NCI-H446 (cell line): ENCODE measurements at regions not wholly inside any gene's neighbourhood (a gene's known extent, or its start where the extent isn't known, plus 50 kb on each side); places are given as distances from the start of the nearest gene placed in this dataset.
"Not testable (repeated sequence)": the region's sequence is repeated elsewhere in the genome, so short reads cannot be mapped to it uniquely, and the experiment has no call there.

Experiments used
- DNase-seq, 2 experiments: peaks; one replicate each; lab custom pipeline; 2025; lab: John Stamatoyannopoulos, UW

- DNase-seq = no peak
Measured at GRCh38 chr5:42242210-42242609, 181.0 kb upstream of the GHR start.

GRCh38 chr5:42242881-42243485 lies 180.3 kb upstream of the GHR start:
- no peak for DNase-seq

- no peak for DNase-seq
Measured at GRCh38 chr5:42252306-42252705, 170.9 kb upstream of the GHR start.

GRCh38 chr5:42259914-42260313 lies 163.3 kb upstream of the GHR start:
- DNase-seq = not testable (repeated sequence)

- DNase-seq = no peak
Measured at GRCh38 chr5:42267091-42267490, 156.1 kb upstream of the GHR start.

GRCh38 chr5:42268170-42268569 lies 155.1 kb upstream of the GHR start:
- not testable (repeated sequence) for DNase-seq

GRCh38 chr5:42268630-42269029 lies 154.6 kb upstream of the GHR start:
- DNase-seq = no peak

- no peak for DNase-seq
Measured at GRCh38 chr5:42270771-42271170, 152.5 kb upstream of the GHR start.

GRCh38 chr5:42274913-42275312 lies 148.3 kb upstream of the GHR start:
- no peak for DNase-seq

GRCh38 chr5:42277293-42277692 lies 145.9 kb upstream of the GHR start:
- DNase-seq = no peak

GRCh38 chr5:42284584-42284983 lies 138.7 kb upstream of the GHR start:
- DNase-seq = no peak

- no peak for DNase-seq
Measured at GRCh38 chr5:42285230-42285629, 138.0 kb upstream of the GHR start.

GRCh38 chr5:42300496-42300895 lies 122.7 kb upstream of the GHR start:
- DNase-seq = peak in 1 of 2 experiments; percentile 48

- DNase-seq = no peak
Measured at GRCh38 chr5:42301349-42301748, 121.9 kb upstream of the GHR start.

GRCh38 chr5:42302186-42302585 lies 121.1 kb upstream of the GHR start:
- DNase-seq = no peak

- no peak for DNase-seq
Measured at GRCh38 chr5:42306287-42306686, 117.0 kb upstream of the GHR start.

GRCh38 chr5:42309865-42310264 lies 113.4 kb upstream of the GHR start:
- DNase-seq = no peak

- DNase-seq = no peak
Measured at GRCh38 chr5:42315214-42315613, 108.0 kb upstream of the GHR start.

GRCh38 chr5:42317575-42317974 lies 105.7 kb upstream of the GHR start:
- DNase-seq = no peak

- DNase-seq = not testable (repeated sequence)
Measured at GRCh38 chr5:42319546-42319945, 103.7 kb upstream of the GHR start.

- DNase-seq = no peak
Measured at GRCh38 chr5:42321785-42322184, 101.5 kb upstream of the GHR start.

- DNase-seq = no peak
Measured at GRCh38 chr5:42337143-42337542, 86.1 kb upstream of the GHR start.

GRCh38 chr5:42337607-42338006 lies 85.6 kb upstream of the GHR start:
- no peak for DNase-seq

- DNase-seq = no peak
Measured at GRCh38 chr5:42338136-42338535, 85.1 kb upstream of the GHR start.

GRCh38 chr5:42349163-42349562 lies 74.1 kb upstream of the GHR start:
- no peak for DNase-seq
